NCI-H1417 treated with DMSO at 0.1 percent for 48 hours (cell line): ENCODE measurements at regions not wholly inside any gene's neighbourhood (a gene's known extent, or its start where the extent isn't known, plus 50 kb on each side); places are given as distances from the start of the nearest gene placed in this dataset.

ENCODE experiments used
- DNase-seq: peaks from one replicate; lab custom pipeline; 2025; lab: John Stamatoyannopoulos, UW

- no peak for DNase-seq
Measured at GRCh38 chr12:103011974-103012763, 54.7 kb downstream of the ASCL1 start.

GRCh38 chr12:103012884-103013283 is 55.4 kb downstream of the ASCL1 start:
- no peak for DNase-seq

- DNase-seq = no peak
Measured at GRCh38 chr12:103013741-103014300, 56.3 kb downstream of the ASCL1 start.

GRCh38 chr12:103016381-103016780 is 58.9 kb downstream of the ASCL1 start:
- no peak for DNase-seq

GRCh38 chr12:103020839-103021238 is 63.4 kb downstream of the ASCL1 start:
- DNase-seq = no peak

GRCh38 chr12:103021538-103022218 is 64.2 kb downstream of the ASCL1 start:
- DNase-seq = no peak

- DNase-seq = no peak
Measured at GRCh38 chr12:103024650-103025049, 67.2 kb downstream of the ASCL1 start.

- peak; percentile 41 for DNase-seq
Measured at GRCh38 chr12:103026643-103027042, 69.2 kb downstream of the ASCL1 start.

GRCh38 chr12:103028881-103029639 is 71.6 kb downstream of the ASCL1 start:
- DNase-seq = no peak

GRCh38 chr12:103036581-103037214 is 79.2 kb downstream of the ASCL1 start:
- no peak for DNase-seq

GRCh38 chr12:103043531-103044486 is 86.3 kb downstream of the ASCL1 start:
- DNase-seq = no peak

GRCh38 chr12:103046154-103046553 is 88.7 kb downstream of the ASCL1 start:
- DNase-seq = no peak

- no peak for DNase-seq
Measured at GRCh38 chr12:103050273-103050672, 92.8 kb downstream of the ASCL1 start.

GRCh38 chr12:103053089-103053488 is 95.6 kb downstream of the ASCL1 start:
- no peak for DNase-seq

- DNase-seq = no peak
Measured at GRCh38 chr12:103073630-103074029, 116.2 kb downstream of the ASCL1 start.

GRCh38 chr12:103075848-103076247 is 118.4 kb downstream of the ASCL1 start:
- no peak for DNase-seq

GRCh38 chr12:103077108-103077773 is 119.8 kb downstream of the ASCL1 start:
- DNase-seq = no peak

GRCh38 chr12:103085541-103085940 is 128.1 kb downstream of the ASCL1 start:
- peak; percentile 25 for DNase-seq

GRCh38 chr12:103086471-103086870 is 129.0 kb downstream of the ASCL1 start:
- no peak for DNase-seq

- DNase-seq = no peak
Measured at GRCh38 chr12:103093499-103094106, 136.1 kb downstream of the ASCL1 start.
